ENCODE measurements at regions not wholly inside any gene's neighbourhood (a gene's known extent, or its start where the extent isn't known, plus 50 kb on each side); places are given as distances from the start of the nearest gene placed in this dataset.

DNA sequence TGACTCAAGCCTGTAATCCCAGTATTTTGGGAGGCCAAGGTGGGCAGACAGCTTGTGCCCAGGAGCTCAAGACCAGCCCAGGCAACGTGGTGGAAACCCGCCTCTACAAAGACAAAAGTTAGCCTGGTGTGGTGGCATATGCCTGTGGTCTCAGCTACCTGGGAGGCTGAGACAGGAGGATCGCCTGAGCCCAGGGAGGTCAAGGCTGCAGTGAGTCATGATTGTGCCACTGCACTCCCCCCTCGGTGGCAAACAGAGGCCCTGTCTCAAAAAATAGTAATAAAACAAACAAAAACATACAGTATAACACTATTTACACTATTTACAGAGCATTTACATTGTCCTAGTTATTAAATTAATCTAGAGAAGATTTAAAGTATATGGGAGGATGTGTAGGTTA, 56.0 kb upstream of the PIM1 start:
- TF ChIP-seq POLR2A (IDR thresholded peaks at IDR 0.05) (no peak), CTCF (IDR thresholded peaks at IDR 0.05 in 8 of 11, conservative IDR thresholded peaks at IDR 0.05 in 3 of 11) (no peak)
